MCF 10A (cell line): ENCODE measurements at regions not wholly inside any gene's neighbourhood (a gene's known extent, or its start where the extent isn't known, plus 50 kb on each side); places are given as distances from the start of the nearest gene placed in this dataset.

Source experiments
- BruUV-seq: library from RNA; stranded (reverse); fragments of 400-500 nt; replicated peaks from 2 replicates; lab custom pipeline; 2021; lab: Mats Ljungman, UMichigan
- CTCF ChIA-PET: fragments of 300-600 bp; sonication (Branson Sonifier 250); formaldehyde crosslinking; extraction: SDS; loops from one replicate; lab custom pipeline; 2021; ENCODE audit warnings: antibody characterized with exemption, inconsistent platforms; lab: Yijun Ruan, JAX
- POLR2A ChIA-PET: fragments of 300-600, 350-650 bp; sonication (Branson Sonifier 250); formaldehyde crosslinking; extraction: SDS; loops from one replicate; lab custom pipeline; 2020; ENCODE audit warnings: antibody characterized with exemption, inconsistent platforms; lab: Yijun Ruan, JAX
- DNase-seq: peaks from one replicate; pipeline ENCODE4 v3.0.0-alpha.2; 2018; ENCODE audit not compliant: unreplicated experiment
- H3K27ac Mint-ChIP-seq: one replicate; pipeline ENCODE4 v1.8.0; 2022; ENCODE audit warnings: mild to moderate bottlenecking, low read depth, mixed read lengths; ENCODE audit not compliant: unreplicated experiment
- H3K27me3 Mint-ChIP-seq: one replicate; pipeline ENCODE4 v1.8.0; 2022; ENCODE audit warnings: mixed read lengths; ENCODE audit not compliant: insufficient read depth, unreplicated experiment
- H3K36me3 Mint-ChIP-seq: one replicate; pipeline ENCODE4 v1.8.0; 2022; ENCODE audit warnings: mild to moderate bottlenecking, moderate library complexity, mixed read lengths; ENCODE audit not compliant: insufficient read depth, unreplicated experiment
- H3K4me1 Mint-ChIP-seq: one replicate; pipeline ENCODE4 v1.8.0; 2022; ENCODE audit warnings: mixed read lengths; ENCODE audit not compliant: insufficient read depth, unreplicated experiment
- H3K4me3 Mint-ChIP-seq: one replicate; pipeline ENCODE4 v1.8.0; 2022; ENCODE audit warnings: mild to moderate bottlenecking, moderate library complexity, mixed read lengths; ENCODE audit not compliant: unreplicated experiment
- H3K9me3 Mint-ChIP-seq: one replicate; pipeline ENCODE4 v1.8.0; 2022; ENCODE audit warnings: mixed read lengths; ENCODE audit not compliant: unreplicated experiment
- CTCF ChIP-seq: fragments of 200-600 bp; IDR thresholded peaks from one replicate; pipeline ENCODE4 v1.8.0; 2022; ENCODE audit warnings: antibody characterized with exemption, mild to moderate bottlenecking; ENCODE audit not compliant: unreplicated experiment
- intact Hi-C: fragments of 100-400 bp; cut with micrococcal nuclease; formaldehyde crosslinking; loops from 2 replicates; pipeline ENCODE4 v1.14.1; 2022

DNA sequence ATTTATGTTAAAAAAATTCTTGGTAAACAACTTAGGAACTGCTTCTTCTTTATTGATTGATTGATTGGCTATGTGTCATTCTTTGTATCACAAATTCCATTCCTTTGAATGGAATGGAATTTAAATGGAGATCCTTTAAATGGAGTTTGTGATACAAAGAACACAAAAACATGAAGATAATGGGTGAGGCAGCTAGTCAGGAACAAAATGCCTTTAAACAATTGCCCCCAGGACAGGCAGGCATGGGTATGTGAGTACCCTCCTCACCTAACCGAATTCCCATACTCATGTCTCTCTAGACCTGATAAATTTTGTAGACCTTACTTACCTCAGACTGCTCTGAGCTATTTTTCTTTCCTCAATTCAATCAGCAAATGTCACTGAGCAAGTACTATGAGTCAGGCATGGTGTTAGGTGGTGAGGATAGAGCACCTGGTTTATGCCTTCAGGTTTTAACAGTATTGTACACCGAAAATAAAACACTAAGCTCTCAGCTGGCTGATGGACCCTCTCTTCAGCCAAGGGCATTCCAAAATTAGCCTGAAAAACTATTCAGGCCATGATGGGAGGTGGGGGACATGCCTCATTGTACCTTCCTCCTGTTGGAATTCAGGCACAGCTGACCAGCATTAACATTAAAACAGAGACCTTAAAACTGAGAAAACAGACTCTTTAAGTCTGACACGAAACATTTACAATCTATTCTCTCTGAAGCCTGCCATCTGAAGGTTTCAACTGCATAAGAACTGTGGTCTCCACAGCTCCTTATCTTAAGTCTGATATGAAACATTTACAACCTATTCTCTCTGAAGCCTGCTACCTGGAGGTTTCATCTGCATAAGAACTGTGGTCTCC lies 58.9 kb downstream of the OLFML3 start:
- Mint-ChIP-seq H3K9me3 (no peaks in the 10 kb centered on the region), H3K27me3 (peaks cover 10% of the 10 kb centered on the region), H3K27ac (no peak overlapping the region), H3K4me3 (no peak overlapping the region), H3K36me3 (no peaks in the 10 kb centered on the region), H3K4me1 (peaks cover 6% of the 10 kb centered on the region)
- POLR2A ChIA-PET, result interaction anchor here (0.7 kb wide), 1 partner anchor 1810 kb away, joined by 3 read pairs; no protein-coding TSS in a partner anchor
- no peak for TF ChIP-seq CTCF
- BruUV-seq, result no TSS peak
- CTCF ChIA-PET, result interaction anchor here (1.4 kb wide), 1 partner anchor 244 kb away, joined by 4 read pairs; no protein-coding TSS in a partner anchor
- no peak for DNase-seq
- intact Hi-C loops, result no loop called here
